ENCODE measurements at regions not wholly inside any gene's neighbourhood (a gene's known extent, or its start where the extent isn't known, plus 50 kb on each side); places are given as distances from the start of the nearest gene placed in this dataset.

- DNase-seq (ENCODE audit: low read depth in 1 of 2, low spot score in 1 of 2), result no peak
- H3K36me3 ChIP-seq, result no peaks in the 10 kb centered on the region
- H3K9me3 ChIP-seq (ENCODE audit: low read depth), result no peaks in the 10 kb centered on the region
- no peaks in the 10 kb centered on the region for H3K27me3 ChIP-seq
- no peaks in the 10 kb centered on the region for H3K4me1 ChIP-seq (ENCODE audit: low read depth)
- H3K27ac ChIP-seq, result no peak overlapping the region
- no peak overlapping the region for H3K4me3 ChIP-seq
- TF ChIP-seq CTCF (IDR thresholded peaks at IDR 0.05; ENCODE audit: low read depth, low read length), result no peak
These were observed 52.5 kb upstream of the VASH1 start for GRCh38 chr14:76708771-76709170.

- H3K36me3 ChIP-seq, result no peaks in the 10 kb centered on the region
- peak; percentile 76 for TF ChIP-seq CTCF (IDR thresholded peaks at IDR 0.05; ENCODE audit: low read depth, low read length)
- no peaks in the 10 kb centered on the region for H3K4me1 ChIP-seq (ENCODE audit: low read depth)
- H3K4me3 ChIP-seq, result no peak overlapping the region
- peak; percentile 69 to 73 for DNase-seq (ENCODE audit: low read depth in 1 of 2, low spot score in 1 of 2)
- no peaks in the 10 kb centered on the region for H3K27me3 ChIP-seq
- H3K9me3 ChIP-seq (ENCODE audit: low read depth), result no peaks in the 10 kb centered on the region
- no peak overlapping the region for H3K27ac ChIP-seq
These were observed 50.9 kb upstream of the VASH1 start for GRCh38 chr14:76710056-76711010.

All from cardiac muscle cell (in vitro differentiated cells and primary cell).